T-cell (primary cell): ENCODE measurements at regions not wholly inside any gene's neighbourhood (a gene's known extent, or its start where the extent isn't known, plus 50 kb on each side); places are given as distances from the start of the nearest gene placed in this dataset.
"Not testable (repeated sequence)": the region's sequence is repeated elsewhere in the genome, so short reads cannot be mapped to it uniquely, and the experiment has no call there.

Source experiments
- ATAC-seq, 4 experiments: fragments of 200-7000 bp in 3 of 4; fragments of 150-1000 bp in 1 of 4; cut with Tn5 transposase; replicated peaks in 1 of 4; 1 replicate in 3 of 4; 2 replicates in 1 of 4; pipeline ENCODE4 v1.10.0; 2021; ENCODE audit warnings: moderate library complexity in 3 of 4, mild to moderate bottlenecking in 2 of 4, moderate number of reproducible peaks in 1 of 4
- CTCF ChIA-PET, 2 donors: fragments of 300-600 bp; sonication (Branson Sonifier 250); formaldehyde crosslinking; loops; one replicate each; lab custom pipeline; 2022; ENCODE audit warnings: antibody characterized with exemption in 2 of 2; lab: Charles Lee
- POLR2A ChIA-PET, 2 donors: fragments of 300-600 bp; sonication (Branson Sonifier 250); formaldehyde crosslinking; loops; one replicate each; lab custom pipeline; 2022; ENCODE audit warnings: antibody characterized with exemption in 2 of 2; lab: Charles Lee
- DNase-seq, 35 experiments: peaks; one replicate each; pipeline versions ENCODE4 v3.0.0 to v3.0.0-alpha.2; 2013 to 2023
- H3K27ac ChIP-seq: one replicate; pipeline ENCODE4 v1.5.1; 2013; ENCODE audit warnings: low read length
- H3K27me3 ChIP-seq, 2 experiments: replicated peaks in 1 of 2; 1 replicate in 1 of 2; 2 replicates in 1 of 2; pipeline versions ENCODE4 v1.6.1 to v1.7.0; 2013; ENCODE audit warnings: low read length in 1 of 2, mixed read lengths in 1 of 2; ENCODE audit not compliant: control insufficient read depth in 2 of 2, insufficient read depth in 2 of 2; ENCODE audit errors: extremely low read depth in 1 of 2
- H3K36me3 ChIP-seq, 2 donors: 1 replicate in 1 of 2; 2 replicates in 1 of 2; pipeline versions ENCODE4 v1.6.1 to v1.7.0; 2013; ENCODE audit warnings: low read length in 1 of 2; ENCODE audit not compliant: control insufficient read depth in 2 of 2, insufficient read depth in 1 of 2; ENCODE audit errors: extremely low read depth in 1 of 2
- H3K4me1 ChIP-seq, 2 experiments: 1 replicate in 1 of 2; 2 replicates in 1 of 2; pipeline versions ENCODE4 v1.6.1 to v1.7.0; 2013; ENCODE audit warnings: low read length in 2 of 2, mixed read lengths in 1 of 2; ENCODE audit not compliant: insufficient read depth in 2 of 2, control insufficient read depth in 1 of 2; ENCODE audit errors: extremely low read depth in 1 of 2
- H3K4me3 ChIP-seq, 2 donors: 1 replicate in 1 of 2; 2 replicates in 1 of 2; pipeline versions ENCODE4 v1.5.1 to v1.7.0; 2013; ENCODE audit warnings: mild to moderate bottlenecking in 2 of 2, low read length in 1 of 2, moderate library complexity in 1 of 2; ENCODE audit not compliant: control insufficient read depth in 1 of 2; ENCODE audit errors: extremely low read depth in 1 of 2
- H3K9me3 ChIP-seq: 2 replicates; pipeline ENCODE4 v1.7.0; 2013
- H3K27ac Mint-ChIP-seq, 2 donors: one replicate each; pipeline ENCODE4 v1.8.0; 2020 to 2021; ENCODE audit warnings: mild to moderate bottlenecking in 2 of 2, mixed read lengths in 2 of 2
- H3K27me3 Mint-ChIP-seq, 2 donors: one replicate each; pipeline ENCODE4 v1.8.0; 2021 to 2022; ENCODE audit warnings: mixed read lengths in 2 of 2
- H3K36me3 Mint-ChIP-seq: one replicate; pipeline ENCODE4 v1.8.0; 2021; ENCODE audit warnings: mixed read lengths
- H3K4me1 Mint-ChIP-seq, 3 donors: one replicate each; pipeline ENCODE4 v1.8.0; 2020 to 2022; ENCODE audit warnings: mixed read lengths in 3 of 3, mild to moderate bottlenecking in 1 of 3
- H3K4me3 Mint-ChIP-seq, 3 donors: one replicate each; pipeline ENCODE4 v1.8.0; 2020 to 2022; ENCODE audit warnings: mild to moderate bottlenecking in 3 of 3, mixed read lengths in 3 of 3, moderate library complexity in 3 of 3
- H3K9me3 Mint-ChIP-seq, 3 donors: one replicate each; pipeline ENCODE4 v1.8.0; 2020 to 2022; ENCODE audit warnings: mixed read lengths in 3 of 3
- WGBS: methylation state at CpG from one replicate; pipeline ENCODE4 v1.1.5; 2013; ENCODE audit warnings: missing lambda C conversion rate; ENCODE audit not compliant: insufficient coverage; 5-methylcytosine and 5-hydroxymethylcytosine counted together

DNA sequence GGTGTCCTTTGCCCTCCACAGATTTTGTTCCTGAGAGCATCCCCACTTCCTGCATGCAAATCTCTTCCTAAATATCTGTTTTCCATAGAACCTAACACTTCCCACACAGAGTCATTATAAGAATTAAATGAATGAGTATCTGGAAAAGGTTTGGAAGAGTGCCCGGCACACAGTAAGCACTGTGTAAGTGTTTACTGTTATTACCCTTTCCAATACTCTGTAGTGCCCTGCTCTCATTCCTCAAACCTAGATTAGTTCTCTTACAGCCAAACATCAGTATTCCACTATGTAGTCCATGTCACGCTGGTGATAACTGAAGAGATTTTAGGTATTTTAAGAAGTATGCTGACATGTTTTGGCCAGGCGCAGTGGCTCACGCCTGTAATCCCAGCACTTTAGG lies 57.3 kb upstream of the PHF21A start:
- Mint-ChIP-seq H3K4me3 (no peak overlapping the region), H3K27me3 (peaks cover 35 to 38% of the 10 kb centered on the region in 2 donors), H3K27ac (no peak overlapping the region), H3K36me3 (no peaks in the 10 kb centered on the region), H3K4me1 (no peaks in the 10 kb centered on the region), H3K9me3 (peaks cover 0 to 6% (median 0%) of the 10 kb centered on the region in 3 donors)
- 100% methylated on average over 2 of the region's 4 CpGs for WGBS
- no peak overlapping the region for H3K4me3 ChIP-seq
- H3K27me3 ChIP-seq = peaks cover 0 to 26% of the 10 kb centered on the region in 2 experiments
- POLR2A ChIA-PET = no interaction called here
- CTCF ChIA-PET = no interaction called here
- DNase-seq = no peak
- no peak overlapping the region for H3K27ac ChIP-seq
- no peak for ATAC-seq
- no peaks in the 10 kb centered on the region for H3K9me3 ChIP-seq
- no peaks in the 10 kb centered on the region for H3K4me1 ChIP-seq
- H3K36me3 ChIP-seq = no peaks in the 10 kb centered on the region

GRCh38 chr11:46176421-46176820 lies 55.2 kb upstream of the PHF21A start:
- Mint-ChIP-seq H3K27me3 (peaks cover 25 to 28% of the 10 kb centered on the region in 2 donors), H3K27ac (no peak overlapping the region), H3K4me1 (no peaks in the 10 kb centered on the region), H3K9me3 (peaks cover 0 to 4% (median 0%) of the 10 kb centered on the region in 3 donors), H3K36me3 (no peaks in the 10 kb centered on the region), H3K4me3 (no peak overlapping the region)
- Histone ChIP-seq H3K4me1 (no peaks in the 10 kb centered on the region), H3K4me3 (no peak overlapping the region), H3K9me3 (no peaks in the 10 kb centered on the region), H3K27me3 (peaks cover 0 to 25% of the 10 kb centered on the region in 2 experiments), H3K36me3 (no peaks in the 10 kb centered on the region), H3K27ac (no peak overlapping the region)
- ChIA-PET CTCF (no interaction called here), POLR2A (no interaction called here)
- no peak for DNase-seq
- WGBS = 80% methylated on average over 2 of the region's 4 CpGs
- ATAC-seq = no peak

GRCh38 chr11:46175401-46176002 lies 54.2 kb upstream of the PHF21A start:
- Histone ChIP-seq H3K9me3 (no peaks in the 10 kb centered on the region), H3K4me1 (no peaks in the 10 kb centered on the region), H3K27me3 (peaks cover 0 to 25% of the 10 kb centered on the region in 2 experiments), H3K36me3 (no peaks in the 10 kb centered on the region), H3K4me3 (no peak overlapping the region), H3K27ac (no peak overlapping the region)
- Mint-ChIP-seq H3K27me3 (peaks cover 27 to 33% of the 10 kb centered on the region in 2 donors), H3K9me3 (peaks cover 0 to 4% (median 0%) of the 10 kb centered on the region in 3 donors), H3K36me3 (no peaks in the 10 kb centered on the region), H3K4me3 (no peak overlapping the region), H3K4me1 (no peaks in the 10 kb centered on the region), H3K27ac (no peak overlapping the region)
- WGBS = 50% methylated on average over 2 of the region's 7 CpGs
- DNase-seq (no peak), ATAC-seq (no peak)
- CTCF ChIA-PET = no interaction called here
- POLR2A ChIA-PET = no interaction called here

GRCh38 chr11:46171693-46172092 lies 50.4 kb upstream of the PHF21A start:
- H3K27ac Mint-ChIP-seq, POLR2A ChIA-PET, CTCF ChIA-PET, DNase-seq, H3K4me1 ChIP-seq, H3K4me3 Mint-ChIP-seq, H3K4me1 Mint-ChIP-seq, ATAC-seq, H3K36me3 ChIP-seq, H3K36me3 Mint-ChIP-seq, H3K27ac ChIP-seq, H3K9me3 Mint-ChIP-seq, H3K4me3 ChIP-seq, H3K9me3 ChIP-seq: not testable (repeated sequence)
- H3K27me3 Mint-ChIP-seq = peaks cover 21 to 38% of the 10 kb centered on the region in 2 donors
- peaks cover 0 to 25% of the 10 kb centered on the region in 2 experiments for H3K27me3 ChIP-seq
- WGBS = no CpG with 5 or more reads among the region's 7 CpGs
